Psoas muscle (tissue), 7 donors: ENCODE measurements at regions not wholly inside any gene's neighbourhood (a gene's known extent, or its start where the extent isn't known, plus 50 kb on each side); places are given as distances from the start of the nearest gene placed in this dataset.

Experiments used
- ATAC-seq, 4 donors: fragments of 200-7000 bp; cut with Tn5 transposase; one replicate each; pipeline ENCODE4 v1.9.1; 2020; ENCODE audit warnings: moderate library complexity in 3 of 4, mild to moderate bottlenecking in 2 of 4
- DNase-seq, 2 donors: peaks; one replicate each; pipeline ENCODE4 v3.0.0-alpha.2; 2020
- H3K27ac ChIP-seq: fragments of 200-600 bp; one replicate; pipeline ENCODE4 v1.8.0; 2022
- H3K27me3 ChIP-seq, 3 donors: fragments of 200-600 bp in 1 of 3; one replicate each; pipeline versions ENCODE4 v1.6.1 to v1.8.0; 2013 to 2022; ENCODE audit warnings: low read length in 2 of 3, mild to moderate bottlenecking in 2 of 3, moderate library complexity in 1 of 3; ENCODE audit not compliant: insufficient read depth in 3 of 3
- H3K36me3 ChIP-seq, 2 donors: fragments of 200-600 bp in 1 of 2; one replicate each; pipeline versions ENCODE4 v1.6.1 to v1.8.0; 2013 to 2022; ENCODE audit warnings: low read depth in 1 of 2, mild to moderate bottlenecking in 1 of 2, moderate library complexity in 1 of 2; ENCODE audit not compliant: insufficient read depth in 1 of 2
- H3K4me1 ChIP-seq: fragments of 200-600 bp; one replicate; pipeline ENCODE4 v1.8.0; 2022
- H3K4me3 ChIP-seq: fragments of 200-600 bp; one replicate; pipeline ENCODE4 v1.8.0; 2022; ENCODE audit warnings: mild to moderate bottlenecking
- H3K9me3 ChIP-seq: fragments of 200-600 bp; one replicate; pipeline ENCODE4 v1.8.0; 2022
- CTCF ChIP-seq: fragments of 200-600 bp; IDR thresholded peaks from one replicate; pipeline ENCODE4 v1.8.0; 2022; ENCODE audit warnings: antibody characterized with exemption
- WGBS, 3 donors: extraction: QIAGEN DNeasy Blood & Tissue Kit; methylation state at CpG; one replicate each; pipeline versions ENCODE4 v1.1.6 to v1.1.7; 2013; 5-methylcytosine and 5-hydroxymethylcytosine counted together
- intact Hi-C, 2 donors: fragments of 100-400 bp; cut with DNase I; formaldehyde crosslinking; loops; one replicate each; pipeline versions ENCODE4 v1.11.0 to v1.14.2; 2022
- donor health status: healthy with polysubstance abuse.
- donor health status: DM: no; HTN: no; CAD: no; lungs with moderate emphysema.
- donor health status: Bipolar disorder and iron deficiency.
- donor health status: healthy.
- donor health status: DM: yes; HTN: yes; CAD: no.
- donor health status: DM: no; HTN: no; CAD: no.
- donor health status: DM: yes; HTN: yes; CAD: no.

GRCh38 chr14:22434901-22435550 lies 154.0 kb downstream of the DAD1 start:
- Histone ChIP-seq H3K4me3 (no peak overlapping the region), H3K9me3 (no peaks in the 10 kb centered on the region), H3K36me3 (no peaks in the 10 kb centered on the region), H3K27me3 (no peaks in the 10 kb centered on the region), H3K27ac (no peak overlapping the region), H3K4me1 (peaks cover 15% of the 10 kb centered on the region)
- no peak for TF ChIP-seq CTCF
- intact Hi-C loops = no loop called here
- no peak for ATAC-seq
- DNase-seq = no peak
- 75 to 77% (median 77%) methylated on average over 6 of the region's 6 CpGs for WGBS, 3 donors

GRCh38 chr14:22434030-22434429 lies 155.0 kb downstream of the DAD1 start:
- Histone ChIP-seq H3K4me3 (no peak overlapping the region), H3K9me3 (no peaks in the 10 kb centered on the region), H3K36me3 (no peaks in the 10 kb centered on the region), H3K27me3 (no peaks in the 10 kb centered on the region), H3K4me1 (peaks cover 15% of the 10 kb centered on the region), H3K27ac (no peak overlapping the region)
- 83 to 92% (median 85%) methylated on average over 4 of the region's 4 CpGs for WGBS, 3 donors
- no peak for TF ChIP-seq CTCF
- DNase-seq (no peak), ATAC-seq (no peak)
- intact Hi-C loops = no loop called here

GRCh38 chr14:22433069-22433468 lies 156.0 kb downstream of the DAD1 start:
- 61 to 63% (median 62%) methylated on average over 4 of the region's 4 CpGs for WGBS, 3 donors
- Histone ChIP-seq H3K36me3 (no peaks in the 10 kb centered on the region), H3K4me3 (no peak overlapping the region), H3K27ac (no peak overlapping the region), H3K9me3 (no peaks in the 10 kb centered on the region), H3K27me3 (no peaks in the 10 kb centered on the region), H3K4me1 (peaks cover 15% of the 10 kb centered on the region)
- DNase-seq = no peak
- intact Hi-C loops = no loop called here
- TF ChIP-seq CTCF = no peak
- ATAC-seq = no peak

- Histone ChIP-seq H3K36me3 (no peaks in the 10 kb centered on the region), H3K27ac (no peak overlapping the region), H3K9me3 (no peaks in the 10 kb centered on the region), H3K27me3 (no peaks in the 10 kb centered on the region), H3K4me1 (peaks cover 15% of the 10 kb centered on the region), H3K4me3 (no peak overlapping the region)
- ATAC-seq (peak; percentile 42 to 77 (median 74)), DNase-seq (no peak)
- intact Hi-C loops = no loop called here
- TF ChIP-seq CTCF = no peak
- WGBS, 3 donors = 23 to 31% (median 27%) methylated on average over 4 of the region's 4 CpGs
These were observed 156.6 kb downstream of the DAD1 start for GRCh38 chr14:22432348-22432976.
